Right lobe of liver (tissue), 4 donors: ENCODE measurements at regions not wholly inside any gene's neighbourhood (a gene's known extent, or its start where the extent isn't known, plus 50 kb on each side); places are given as distances from the start of the nearest gene placed in this dataset.

ENCODE experiments used
- POLR2A ChIP-seq: fragments of 450-650 bp; IDR thresholded peaks from one replicate; pipeline ENCODE4 v1.6.1; 2017; ENCODE audit warnings: antibody characterized with exemption, mild to moderate bottlenecking
- TF ChIP-seq, protein P1 (sequence below), 4 donors: fragments of 200-600 bp in 3 of 4; fragments of 450-650 bp in 1 of 4; IDR thresholded peaks; one replicate each; pipeline versions ENCODE4 v1.5.1 to v1.8.0; 2016 to 2022; ENCODE audit warnings: antibody characterized with exemption in 4 of 4, mild to moderate bottlenecking in 2 of 4
- donor health status: DM: no; HTN: no; CAD: no.
- donor health status: DM: no; HTN: no; CAD: no.
- donor health status: DM: no; HTN: yes; CAD: no.

- TF ChIP-seq, protein P1, sequence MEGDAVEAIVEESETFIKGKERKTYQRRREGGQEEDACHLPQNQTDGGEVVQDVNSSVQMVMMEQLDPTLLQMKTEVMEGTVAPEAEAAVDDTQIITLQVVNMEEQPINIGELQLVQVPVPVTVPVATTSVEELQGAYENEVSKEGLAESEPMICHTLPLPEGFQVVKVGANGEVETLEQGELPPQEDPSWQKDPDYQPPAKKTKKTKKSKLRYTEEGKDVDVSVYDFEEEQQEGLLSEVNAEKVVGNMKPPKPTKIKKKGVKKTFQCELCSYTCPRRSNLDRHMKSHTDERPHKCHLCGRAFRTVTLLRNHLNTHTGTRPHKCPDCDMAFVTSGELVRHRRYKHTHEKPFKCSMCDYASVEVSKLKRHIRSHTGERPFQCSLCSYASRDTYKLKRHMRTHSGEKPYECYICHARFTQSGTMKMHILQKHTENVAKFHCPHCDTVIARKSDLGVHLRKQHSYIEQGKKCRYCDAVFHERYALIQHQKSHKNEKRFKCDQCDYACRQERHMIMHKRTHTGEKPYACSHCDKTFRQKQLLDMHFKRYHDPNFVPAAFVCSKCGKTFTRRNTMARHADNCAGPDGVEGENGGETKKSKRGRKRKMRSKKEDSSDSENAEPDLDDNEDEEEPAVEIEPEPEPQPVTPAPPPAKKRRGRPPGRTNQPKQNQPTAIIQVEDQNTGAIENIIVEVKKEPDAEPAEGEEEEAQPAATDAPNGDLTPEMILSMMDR (IDR thresholded peaks at IDR 0.05) = no peak
- TF ChIP-seq POLR2A = no peak
Measured at GRCh38 chr1:86798608-86799291, 94.4 kb downstream of the SH3GLB1 start.
